Thyroid gland (tissue), 4 donors: ENCODE measurements at regions not wholly inside any gene's neighbourhood (a gene's known extent, or its start where the extent isn't known, plus 50 kb on each side); places are given as distances from the start of the nearest gene placed in this dataset.

ENCODE experiments used
- POLR2A ChIP-seq, 2 donors: fragments of 450-650 bp; IDR thresholded peaks; one replicate each; pipeline ENCODE4 v1.6.1; 2017; ENCODE audit warnings: antibody characterized with exemption in 2 of 2, mild to moderate bottlenecking in 2 of 2, moderate library complexity in 1 of 2
- TF ChIP-seq, protein P1 (sequence below), 6 experiments: fragments of 200-600 bp in 3 of 6; fragments of 450-650 bp in 3 of 6; sonication (generic) in 3 of 6; IDR thresholded peaks; one replicate each; pipeline ENCODE4 v1.5.1; 2016 to 2019; ENCODE audit warnings: antibody characterized with exemption in 6 of 6, mild to moderate bottlenecking in 2 of 6, inconsistent platforms in 1 of 6, moderate library complexity in 1 of 6

DNA sequence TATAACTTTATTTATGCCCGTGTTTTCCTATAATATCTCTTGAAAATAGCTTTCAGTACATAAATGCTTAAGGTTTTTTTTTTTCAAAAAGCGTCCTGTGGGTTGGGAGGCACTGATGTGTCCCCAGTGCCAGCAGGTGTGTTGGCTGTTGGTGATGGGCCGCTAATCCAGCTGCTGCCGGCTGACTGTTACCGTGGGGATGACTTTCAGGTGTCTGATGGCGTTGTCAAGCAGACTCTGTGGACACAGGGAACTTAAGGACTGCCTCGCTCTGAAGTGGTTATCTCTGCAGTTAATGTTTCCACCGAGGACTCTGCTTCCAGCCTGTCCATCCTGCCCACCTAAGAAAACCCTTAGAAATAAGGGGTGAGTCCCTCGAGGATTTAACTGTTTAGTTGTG lies 94.5 kb downstream of the ANKRD10 start:
- TF ChIP-seq, protein P1, sequence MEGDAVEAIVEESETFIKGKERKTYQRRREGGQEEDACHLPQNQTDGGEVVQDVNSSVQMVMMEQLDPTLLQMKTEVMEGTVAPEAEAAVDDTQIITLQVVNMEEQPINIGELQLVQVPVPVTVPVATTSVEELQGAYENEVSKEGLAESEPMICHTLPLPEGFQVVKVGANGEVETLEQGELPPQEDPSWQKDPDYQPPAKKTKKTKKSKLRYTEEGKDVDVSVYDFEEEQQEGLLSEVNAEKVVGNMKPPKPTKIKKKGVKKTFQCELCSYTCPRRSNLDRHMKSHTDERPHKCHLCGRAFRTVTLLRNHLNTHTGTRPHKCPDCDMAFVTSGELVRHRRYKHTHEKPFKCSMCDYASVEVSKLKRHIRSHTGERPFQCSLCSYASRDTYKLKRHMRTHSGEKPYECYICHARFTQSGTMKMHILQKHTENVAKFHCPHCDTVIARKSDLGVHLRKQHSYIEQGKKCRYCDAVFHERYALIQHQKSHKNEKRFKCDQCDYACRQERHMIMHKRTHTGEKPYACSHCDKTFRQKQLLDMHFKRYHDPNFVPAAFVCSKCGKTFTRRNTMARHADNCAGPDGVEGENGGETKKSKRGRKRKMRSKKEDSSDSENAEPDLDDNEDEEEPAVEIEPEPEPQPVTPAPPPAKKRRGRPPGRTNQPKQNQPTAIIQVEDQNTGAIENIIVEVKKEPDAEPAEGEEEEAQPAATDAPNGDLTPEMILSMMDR (IDR thresholded peaks at IDR 0.05): no peak
- TF ChIP-seq POLR2A (IDR thresholded peaks at IDR 0.05): no peak
